Cardiac muscle cell (in vitro differentiated cells and primary cell): ENCODE measurements at regions not wholly inside any gene's neighbourhood (a gene's known extent, or its start where the extent isn't known, plus 50 kb on each side); places are given as distances from the start of the nearest gene placed in this dataset.

ENCODE experiments used
- DNase-seq, 2 donors: peaks; one replicate each; pipeline versions ENCODE4 v3.0.0 to v3.0.0-alpha.2; 2010 to 2017; ENCODE audit warnings: low read depth in 1 of 2, low spot score in 1 of 2
- H3K27ac ChIP-seq: fragments of 200-600 bp; sonication (generic); 2 replicates; pipeline ENCODE4 v1.5.1; 2016
- H3K27me3 ChIP-seq: fragments of 200-600 bp; sonication (generic); 2 replicates; pipeline ENCODE4 v1.6.0; 2016; ENCODE audit warnings: control low read depth
- H3K36me3 ChIP-seq: fragments of 200-600 bp; sonication (generic); 2 replicates; pipeline ENCODE4 v1.5.1; 2016; ENCODE audit warnings: control low read depth
- H3K4me1 ChIP-seq: fragments of 200-600 bp; sonication (generic); 2 replicates; pipeline ENCODE4 v1.8.1; 2017; ENCODE audit warnings: low read depth, mild to moderate bottlenecking, mixed run types
- H3K4me3 ChIP-seq: fragments of 200-600 bp; sonication (generic); 2 replicates; pipeline ENCODE4 v1.5.1; 2016; ENCODE audit warnings: mild to moderate bottlenecking
- H3K9me3 ChIP-seq: fragments of 200-600 bp; sonication (generic); 2 replicates; pipeline ENCODE4 v1.5.1; 2017; ENCODE audit warnings: low read depth, mild to moderate bottlenecking, control low read depth
- CTCF ChIP-seq: IDR thresholded peaks from 2 replicates; pipeline ENCODE4 v1.5.1; 2012; ENCODE audit warnings: low read depth, mild to moderate bottlenecking, low read length

- Histone ChIP-seq H3K27me3 (no peaks in the 10 kb centered on the region), H3K36me3 (no peaks in the 10 kb centered on the region), H3K9me3 (no peaks in the 10 kb centered on the region), H3K4me3 (no peak overlapping the region), H3K27ac (no peak overlapping the region), H3K4me1 (no peaks in the 10 kb centered on the region)
- no peak for DNase-seq
- no peak for TF ChIP-seq CTCF
Measured at GRCh38 chr10:4733150-4733842, 92.7 kb upstream of the AKR1E2 start.

- Histone ChIP-seq H3K9me3 (no peaks in the 10 kb centered on the region), H3K27me3 (no peaks in the 10 kb centered on the region), H3K27ac (no peak overlapping the region), H3K4me3 (no peak overlapping the region), H3K36me3 (no peaks in the 10 kb centered on the region), H3K4me1 (no peaks in the 10 kb centered on the region)
- TF ChIP-seq CTCF = no peak
- DNase-seq = no peak
Measured at GRCh38 chr10:4730998-4731397, 95.0 kb upstream of the AKR1E2 start.

- DNase-seq = peak in 1 of 2 donors; percentile 72
- no peaks in the 10 kb centered on the region for H3K9me3 ChIP-seq
- no peaks in the 10 kb centered on the region for H3K27me3 ChIP-seq
- H3K4me1 ChIP-seq = no peaks in the 10 kb centered on the region
- H3K27ac ChIP-seq = no peak overlapping the region
- H3K36me3 ChIP-seq = no peaks in the 10 kb centered on the region
- H3K4me3 ChIP-seq = no peak overlapping the region
- no peak for TF ChIP-seq CTCF
Measured at GRCh38 chr10:4725917-4726606, 99.9 kb upstream of the AKR1E2 start.

- Histone ChIP-seq H3K9me3 (no peaks in the 10 kb centered on the region), H3K4me3 (no peak overlapping the region), H3K4me1 (no peaks in the 10 kb centered on the region), H3K27me3 (no peaks in the 10 kb centered on the region), H3K27ac (no peak overlapping the region), H3K36me3 (no peaks in the 10 kb centered on the region)
- TF ChIP-seq CTCF = no peak
- no peak for DNase-seq
Measured at GRCh38 chr10:4723860-4724259, 102.1 kb upstream of the AKR1E2 start.

- H3K36me3 ChIP-seq = no peaks in the 10 kb centered on the region
- H3K9me3 ChIP-seq = no peaks in the 10 kb centered on the region
- H3K27me3 ChIP-seq = no peaks in the 10 kb centered on the region
- no peak for TF ChIP-seq CTCF
- H3K27ac ChIP-seq = no peak overlapping the region
- no peak overlapping the region for H3K4me3 ChIP-seq
- peak in 1 of 2 donors; percentile 40 for DNase-seq
- no peaks in the 10 kb centered on the region for H3K4me1 ChIP-seq
Measured at GRCh38 chr10:4721999-4722753, 103.8 kb upstream of the AKR1E2 start.
